Hepatocyte (in vitro differentiated cells): ENCODE measurements at regions not wholly inside any gene's neighbourhood (a gene's known extent, or its start where the extent isn't known, plus 50 kb on each side); places are given as distances from the start of the nearest gene placed in this dataset.

Experiments used
- DNase-seq: peaks from one replicate; pipeline ENCODE4 v3.0.0-alpha.2; 2016; ENCODE audit warnings: low spot score
- H2AFZ ChIP-seq: fragments of 200-600 bp; sonication (generic); 2 replicates; pipeline ENCODE4 v1.6.0; 2016; ENCODE audit warnings: antibody characterized with exemption, mild to moderate bottlenecking
- H3K27ac ChIP-seq: fragments of 200-600 bp; sonication (generic); 2 replicates; pipeline ENCODE4 v1.5.1; 2016; ENCODE audit warnings: mild to moderate bottlenecking
- H3K27me3 ChIP-seq: fragments of 200-600 bp; sonication (generic); 2 replicates; pipeline ENCODE4 v1.6.1; 2016
- H3K36me3 ChIP-seq: fragments of 200-600 bp; sonication (generic); replicated peaks from 2 replicates; pipeline ENCODE4 v1.5.1; 2016; ENCODE audit warnings: low read depth; ENCODE audit not compliant: insufficient read depth
- H3K4me1 ChIP-seq: fragments of 200-600 bp; sonication (generic); 2 replicates; pipeline ENCODE4 v1.5.1; 2016; ENCODE audit warnings: mild to moderate bottlenecking, moderate library complexity; ENCODE audit not compliant: insufficient read depth
- H3K4me2 ChIP-seq: fragments of 200-600 bp; sonication (generic); 2 replicates; pipeline ENCODE4 v1.6.0; 2016
- H3K4me3 ChIP-seq: fragments of 200-600 bp; sonication (generic); 2 replicates; pipeline ENCODE4 v1.5.1; 2016; ENCODE audit warnings: mild to moderate bottlenecking
- H3K79me2 ChIP-seq: fragments of 200-600 bp; sonication (generic); 2 replicates; pipeline ENCODE4 v1.6.0; 2017; ENCODE audit warnings: mild to moderate bottlenecking
- H3K9me2 ChIP-seq: fragments of 200-600 bp; sonication (generic); replicated peaks from 2 replicates; pipeline ENCODE4 v1.6.0; 2017; ENCODE audit warnings: mild to moderate bottlenecking; ENCODE audit not compliant: insufficient read depth
- H3K9me3 ChIP-seq: fragments of 200-600 bp; sonication (generic); 2 replicates; pipeline ENCODE4 v1.5.1; 2016; ENCODE audit warnings: low read depth, mild to moderate bottlenecking
- H4K20me1 ChIP-seq: fragments of 200-600 bp; sonication (generic); 2 replicates; pipeline ENCODE4 v1.6.0; 2016; ENCODE audit warnings: mild to moderate bottlenecking; ENCODE audit not compliant: insufficient read depth, poor library complexity, severe bottlenecking
- EZH2 ChIP-seq: fragments of 200-600 bp; sonication (generic); IDR thresholded peaks from 2 replicates; pipeline ENCODE4 v1.6.1; 2016; ENCODE audit warnings: antibody characterized with exemption, mild to moderate bottlenecking, borderline replicate concordance
- EZH2phosphoT487 ChIP-seq: fragments of 200-600 bp; sonication (generic); IDR thresholded peaks from one replicate; pipeline ENCODE4 v1.6.1; 2018; ENCODE audit warnings: antibody characterized with exemption, mild to moderate bottlenecking, low read depth, moderate library complexity; ENCODE audit not compliant: unreplicated experiment, severe bottlenecking
- WGBS: methylation state at CpG from one replicate; pipeline ENCODE4 v1.1.6; 2016; ENCODE audit warnings: low lambda C conversion rate; ENCODE audit errors: missing lambda C conversion rate; 5-methylcytosine and 5-hydroxymethylcytosine counted together
- TF ChIP-seq, protein P1 (sequence below): fragments of 200-600 bp; sonication (generic); IDR thresholded peaks from 2 replicates; pipeline ENCODE4 v1.5.1; 2016; ENCODE audit warnings: antibody characterized with exemption, mild to moderate bottlenecking; ENCODE audit not compliant: poor library complexity

DNA sequence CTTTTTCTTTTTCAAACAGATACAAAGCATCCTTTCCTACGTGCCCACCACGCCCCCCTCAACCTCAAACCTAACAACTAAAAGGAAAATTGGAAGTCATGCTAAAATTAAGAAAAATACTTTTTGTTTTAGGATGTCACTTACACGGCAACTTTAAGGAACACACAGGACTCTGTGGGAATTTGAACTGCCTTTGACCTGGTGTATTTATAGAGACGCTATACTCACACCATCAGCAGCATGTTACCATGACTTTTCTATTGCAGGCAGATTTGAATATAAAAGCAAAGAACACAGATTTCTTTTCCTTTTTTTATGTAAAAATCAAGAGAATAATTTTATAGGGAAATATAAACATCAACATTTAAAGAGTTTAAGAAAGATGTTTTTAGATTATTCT lies 198.2 kb downstream of the SIPA1L2 start:
- Histone ChIP-seq H3K9me3 (no peaks in the 10 kb centered on the region), H3K4me1 (peaks cover 11% of the 10 kb centered on the region), H3K27ac (no peak overlapping the region), H3K4me2 (no peak overlapping the region), H3K36me3 (no peaks in the 10 kb centered on the region), H3K79me2 (no peaks in the 10 kb centered on the region), H3K9me2 (no peaks in the 10 kb centered on the region), H3K4me3 (no peak overlapping the region), H3K27me3 (no peaks in the 10 kb centered on the region), H2AFZ (no peak overlapping the region), H4K20me1 (no peaks in the 10 kb centered on the region)
- WGBS = 83% methylated on average over 4 of the region's 4 CpGs
- TF ChIP-seq, protein P1, sequence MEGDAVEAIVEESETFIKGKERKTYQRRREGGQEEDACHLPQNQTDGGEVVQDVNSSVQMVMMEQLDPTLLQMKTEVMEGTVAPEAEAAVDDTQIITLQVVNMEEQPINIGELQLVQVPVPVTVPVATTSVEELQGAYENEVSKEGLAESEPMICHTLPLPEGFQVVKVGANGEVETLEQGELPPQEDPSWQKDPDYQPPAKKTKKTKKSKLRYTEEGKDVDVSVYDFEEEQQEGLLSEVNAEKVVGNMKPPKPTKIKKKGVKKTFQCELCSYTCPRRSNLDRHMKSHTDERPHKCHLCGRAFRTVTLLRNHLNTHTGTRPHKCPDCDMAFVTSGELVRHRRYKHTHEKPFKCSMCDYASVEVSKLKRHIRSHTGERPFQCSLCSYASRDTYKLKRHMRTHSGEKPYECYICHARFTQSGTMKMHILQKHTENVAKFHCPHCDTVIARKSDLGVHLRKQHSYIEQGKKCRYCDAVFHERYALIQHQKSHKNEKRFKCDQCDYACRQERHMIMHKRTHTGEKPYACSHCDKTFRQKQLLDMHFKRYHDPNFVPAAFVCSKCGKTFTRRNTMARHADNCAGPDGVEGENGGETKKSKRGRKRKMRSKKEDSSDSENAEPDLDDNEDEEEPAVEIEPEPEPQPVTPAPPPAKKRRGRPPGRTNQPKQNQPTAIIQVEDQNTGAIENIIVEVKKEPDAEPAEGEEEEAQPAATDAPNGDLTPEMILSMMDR = no peak
- TF ChIP-seq EZH2 = no peak
- no peak for TF ChIP-seq EZH2phosphoT487
- no peak for DNase-seq

DNA sequence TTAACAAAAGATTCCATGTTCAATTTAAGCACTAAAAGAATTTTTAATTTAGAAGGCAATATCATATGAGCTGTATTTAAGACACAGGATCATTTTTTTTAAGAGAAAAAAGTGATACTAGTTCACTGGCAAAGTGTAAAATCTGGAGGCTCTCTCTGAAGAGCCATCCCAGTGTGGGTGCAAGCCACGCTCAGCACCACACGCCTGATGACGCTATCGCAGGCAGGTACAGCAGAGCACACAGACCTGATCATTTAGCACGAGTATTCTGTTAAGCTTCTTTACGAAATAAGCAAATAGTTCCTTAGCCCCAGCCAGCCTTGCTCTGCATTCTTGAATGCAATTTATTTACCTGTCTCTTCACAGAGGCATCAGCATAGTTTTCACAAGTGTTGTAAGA lies 198.6 kb downstream of the SIPA1L2 start:
- peaks cover 11% of the 10 kb centered on the region for H3K4me1 ChIP-seq
- H3K4me3 ChIP-seq = no peak overlapping the region
- no peaks in the 10 kb centered on the region for H3K9me3 ChIP-seq
- 80% methylated on average over 6 of the region's 6 CpGs for WGBS
- H3K36me3 ChIP-seq = no peaks in the 10 kb centered on the region
- H2AFZ ChIP-seq = no peak overlapping the region
- H3K27ac ChIP-seq = no peak overlapping the region
- no peak overlapping the region for H3K4me2 ChIP-seq
- TF ChIP-seq EZH2phosphoT487 = no peak
- TF ChIP-seq, protein P1 = no peak
- TF ChIP-seq EZH2 = no peak
- H3K27me3 ChIP-seq = no peaks in the 10 kb centered on the region
- H3K79me2 ChIP-seq = no peaks in the 10 kb centered on the region
- no peaks in the 10 kb centered on the region for H3K9me2 ChIP-seq
- DNase-seq = no peak
- H4K20me1 ChIP-seq = no peaks in the 10 kb centered on the region

DNA sequence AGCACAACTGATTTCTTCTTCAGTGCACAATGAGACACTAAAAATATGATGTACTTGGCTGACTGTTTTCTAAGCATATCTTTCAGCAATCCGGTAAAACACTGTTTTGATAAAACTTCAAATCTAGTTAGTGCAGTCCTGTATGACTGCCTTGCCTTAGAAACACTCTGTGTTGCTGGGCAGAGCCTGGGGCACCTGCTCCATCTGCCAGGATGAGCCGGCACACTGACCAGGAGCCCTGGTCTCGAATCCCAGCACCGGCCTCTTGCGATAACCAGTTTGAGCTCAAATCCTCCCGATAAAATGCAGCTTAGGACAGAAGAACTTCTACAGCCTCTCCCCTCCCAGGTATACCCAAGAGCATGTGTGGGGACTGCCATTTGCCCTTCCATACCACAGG lies 199.5 kb downstream of the SIPA1L2 start:
- no peaks in the 10 kb centered on the region for H3K9me3 ChIP-seq
- no peaks in the 10 kb centered on the region for H3K9me2 ChIP-seq
- no peaks in the 10 kb centered on the region for H3K36me3 ChIP-seq
- H3K27ac ChIP-seq = no peak overlapping the region
- DNase-seq = no peak
- no peak overlapping the region for H2AFZ ChIP-seq
- H3K27me3 ChIP-seq = no peaks in the 10 kb centered on the region
- H3K4me1 ChIP-seq = peaks cover 11% of the 10 kb centered on the region
- no peak overlapping the region for H3K4me2 ChIP-seq
- 95% methylated on average over 6 of the region's 6 CpGs for WGBS
- no peaks in the 10 kb centered on the region for H3K79me2 ChIP-seq
- H3K4me3 ChIP-seq = no peak overlapping the region
- no peak for TF ChIP-seq EZH2phosphoT487
- TF ChIP-seq, protein P1 = no peak
- no peak for TF ChIP-seq EZH2
- H4K20me1 ChIP-seq = no peaks in the 10 kb centered on the region
